Neural progenitor cell (in vitro differentiated cells): ENCODE measurements at regions not wholly inside any gene's neighbourhood (a gene's known extent, or its start where the extent isn't known, plus 50 kb on each side); places are given as distances from the start of the nearest gene placed in this dataset.

Experiments used
- EZH2 ChIP-seq: fragments of 200-600 bp; sonication (generic); IDR thresholded peaks from 2 replicates; pipeline ENCODE4 v1.6.1; 2017; ENCODE audit warnings: antibody characterized with exemption, mild to moderate bottlenecking, moderate library complexity
- EZH2phosphoT487 ChIP-seq: fragments of 200-600 bp; sonication (generic); IDR thresholded peaks from 2 replicates; pipeline ENCODE4 v1.6.1; 2017; ENCODE audit warnings: antibody characterized with exemption
- TF ChIP-seq, protein P1 (sequence below): fragments of 200-600 bp; sonication (generic); IDR thresholded peaks from 2 replicates; pipeline ENCODE4 v1.5.1; 2017; ENCODE audit warnings: antibody characterized with exemption, mild to moderate bottlenecking

DNA sequence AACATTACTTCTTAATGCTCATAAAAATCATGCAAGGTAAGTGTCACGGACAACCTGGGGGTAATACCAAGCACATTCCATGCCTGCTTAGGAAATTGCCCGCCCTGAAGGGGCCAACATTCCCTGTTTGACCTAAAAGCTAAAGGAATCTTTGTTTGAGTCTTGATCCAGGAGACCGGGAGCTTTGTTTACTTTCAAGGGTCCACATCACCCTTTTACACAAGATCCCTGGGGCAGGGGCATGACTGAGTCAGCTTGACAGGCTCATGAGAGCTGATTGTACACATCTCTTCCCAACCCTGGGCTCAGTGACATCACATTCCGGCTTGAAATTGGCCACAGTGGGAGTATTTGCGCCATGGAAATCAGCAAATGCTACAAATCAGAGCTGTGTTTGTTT lies 248.1 kb upstream of the HABP2 start:
- TF ChIP-seq, protein P1, sequence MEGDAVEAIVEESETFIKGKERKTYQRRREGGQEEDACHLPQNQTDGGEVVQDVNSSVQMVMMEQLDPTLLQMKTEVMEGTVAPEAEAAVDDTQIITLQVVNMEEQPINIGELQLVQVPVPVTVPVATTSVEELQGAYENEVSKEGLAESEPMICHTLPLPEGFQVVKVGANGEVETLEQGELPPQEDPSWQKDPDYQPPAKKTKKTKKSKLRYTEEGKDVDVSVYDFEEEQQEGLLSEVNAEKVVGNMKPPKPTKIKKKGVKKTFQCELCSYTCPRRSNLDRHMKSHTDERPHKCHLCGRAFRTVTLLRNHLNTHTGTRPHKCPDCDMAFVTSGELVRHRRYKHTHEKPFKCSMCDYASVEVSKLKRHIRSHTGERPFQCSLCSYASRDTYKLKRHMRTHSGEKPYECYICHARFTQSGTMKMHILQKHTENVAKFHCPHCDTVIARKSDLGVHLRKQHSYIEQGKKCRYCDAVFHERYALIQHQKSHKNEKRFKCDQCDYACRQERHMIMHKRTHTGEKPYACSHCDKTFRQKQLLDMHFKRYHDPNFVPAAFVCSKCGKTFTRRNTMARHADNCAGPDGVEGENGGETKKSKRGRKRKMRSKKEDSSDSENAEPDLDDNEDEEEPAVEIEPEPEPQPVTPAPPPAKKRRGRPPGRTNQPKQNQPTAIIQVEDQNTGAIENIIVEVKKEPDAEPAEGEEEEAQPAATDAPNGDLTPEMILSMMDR, result no peak
- TF ChIP-seq EZH2, result no peak
- TF ChIP-seq EZH2phosphoT487, result no peak
